Fibroblast of peridontal ligament (primary cell): ENCODE measurements at regions not wholly inside any gene's neighbourhood (a gene's known extent, or its start where the extent isn't known, plus 50 kb on each side); places are given as distances from the start of the nearest gene placed in this dataset.
"Not testable (repeated sequence)": the region's sequence is repeated elsewhere in the genome, so short reads cannot be mapped to it uniquely, and the experiment has no call there.

Experiments
- DNase-seq: peaks from one replicate; pipeline ENCODE4 v3.0.0-alpha.2; 2010; ENCODE audit errors: extremely low read depth

- DNase-seq: no peak
Observed at GRCh38 chr6:140281236-140281635, 906.8 kb upstream of the CITED2 start.

GRCh38 chr6:140276719-140277118, 902.3 kb upstream of the CITED2 start:
- DNase-seq: no peak

- no peak for DNase-seq
Observed at GRCh38 chr6:140276133-140276532, 901.7 kb upstream of the CITED2 start.

DNA sequence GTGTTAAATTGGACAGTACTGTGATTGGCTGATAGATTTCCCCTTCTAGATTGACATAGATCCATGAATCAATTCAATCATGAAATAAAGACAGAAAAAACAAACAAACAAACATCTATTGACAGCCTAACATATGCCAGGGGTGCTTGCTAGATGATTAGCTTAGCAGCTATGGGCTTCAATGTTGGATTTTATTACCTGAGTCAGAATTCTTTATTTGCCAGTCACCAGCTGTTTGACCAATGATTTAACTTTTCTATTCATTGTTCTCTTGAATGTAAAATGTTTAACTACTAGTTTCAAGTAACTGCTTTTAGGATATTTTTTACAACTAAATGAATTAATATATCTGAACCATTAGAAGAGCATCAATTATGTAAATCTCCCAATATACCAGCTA, 901.3 kb upstream of the CITED2 start:
- no peak for DNase-seq

GRCh38 chr6:140274548-140274947, 900.1 kb upstream of the CITED2 start:
- DNase-seq: no peak

DNA sequence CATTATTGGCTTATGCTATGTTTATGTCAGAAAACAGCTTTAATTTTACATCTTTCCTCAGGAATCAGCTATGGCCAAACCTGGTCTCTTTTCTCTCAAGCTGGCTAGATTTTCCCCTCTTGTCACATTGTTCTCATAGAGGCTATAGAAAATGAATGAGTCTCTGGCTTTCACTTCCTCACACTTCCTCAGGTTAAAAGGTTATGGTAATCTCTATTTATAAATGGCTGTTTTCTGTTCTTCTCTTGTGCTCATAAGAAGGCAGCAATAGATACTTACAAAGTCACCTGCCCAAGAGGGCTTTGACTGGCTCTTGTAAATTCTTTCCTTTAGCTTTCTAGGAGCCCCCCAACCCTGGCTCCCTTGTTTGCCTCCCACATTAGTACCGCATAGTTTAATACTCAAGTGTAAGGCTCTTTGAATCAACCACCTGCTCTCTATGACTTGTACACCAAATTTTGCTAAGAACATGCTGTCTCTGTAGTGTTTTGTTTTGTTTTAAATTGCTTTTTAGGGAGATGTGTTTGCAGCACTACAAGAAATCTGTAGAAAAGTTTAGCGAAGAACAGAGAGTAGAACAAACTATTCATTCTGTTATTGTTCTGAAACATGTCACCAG, 897.4 kb upstream of the CITED2 start:
- no peak for DNase-seq

DNA sequence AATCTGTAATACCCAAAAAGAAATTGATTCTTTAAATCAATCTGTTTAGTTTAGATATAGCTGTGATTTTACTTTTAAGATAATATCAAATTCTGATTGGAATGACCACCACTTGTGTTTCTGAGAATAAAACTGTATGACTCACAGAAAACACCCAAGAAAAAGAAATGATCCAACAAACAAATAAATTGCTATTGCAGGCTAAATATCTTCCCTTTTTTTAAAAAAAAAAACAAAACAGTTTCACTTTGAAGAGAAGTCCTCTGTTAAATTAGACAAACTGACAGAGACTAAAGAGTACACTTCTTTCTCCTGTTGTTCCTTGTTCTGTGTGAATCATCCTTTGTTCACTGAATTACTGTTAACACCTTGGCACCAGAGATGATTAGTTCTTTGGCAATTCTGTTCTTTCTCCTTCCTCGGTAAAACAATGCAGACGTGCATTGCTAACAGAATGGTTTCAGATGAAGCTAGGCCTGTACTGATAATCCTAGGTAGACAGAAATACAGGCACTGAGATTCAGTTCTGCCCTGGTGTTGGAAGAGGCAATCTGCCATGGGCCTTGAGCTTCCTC, 895.2 kb upstream of the CITED2 start:
- peak; percentile 15 for DNase-seq

- peak; percentile 54 for DNase-seq
Observed at GRCh38 chr6:140264431-140264830, 890.0 kb upstream of the CITED2 start.

DNA sequence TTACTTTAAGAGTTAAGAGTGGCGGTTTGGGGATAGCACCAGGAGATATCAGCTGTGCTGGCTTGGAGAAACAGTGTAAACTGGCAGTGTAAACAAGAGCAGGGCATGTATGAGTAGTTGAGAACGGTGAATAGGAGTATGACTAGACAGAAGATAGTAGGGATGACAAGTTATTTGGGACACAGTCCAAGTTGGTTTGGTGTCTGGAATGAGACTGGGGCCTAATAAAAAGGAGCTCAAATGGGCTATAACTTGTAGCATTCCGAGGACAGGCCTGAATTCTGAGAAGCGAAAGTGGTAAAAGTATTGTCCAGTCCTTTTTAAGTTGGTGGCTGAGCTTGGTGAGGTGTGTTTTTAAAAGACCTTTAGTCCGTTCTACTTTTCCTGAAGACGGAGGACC, 883.9 kb upstream of the CITED2 start:
- not testable (repeated sequence) for DNase-seq

- DNase-seq: peak; percentile 52
Observed at GRCh38 chr6:140256248-140256647, 881.8 kb upstream of the CITED2 start.

DNA sequence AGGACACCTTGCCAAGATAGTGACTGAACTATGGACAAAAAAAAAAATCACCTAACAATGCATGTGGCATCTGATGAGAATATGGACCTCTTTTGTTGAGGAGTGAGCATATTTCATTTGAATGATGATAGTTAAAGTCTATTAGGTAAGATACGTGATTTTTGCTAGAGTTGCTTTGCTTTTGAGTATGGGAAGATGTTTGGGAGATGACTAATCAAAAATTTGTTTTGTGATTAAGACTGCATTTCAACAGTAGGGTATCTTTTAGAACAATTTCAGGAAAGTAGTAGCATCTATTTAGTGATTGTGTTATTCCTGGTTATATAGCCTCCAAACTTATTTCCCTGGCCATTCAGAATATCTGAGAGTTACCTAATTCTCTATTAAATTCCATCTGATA, 878.6 kb upstream of the CITED2 start:
- peak; percentile 18 for DNase-seq

DNA sequence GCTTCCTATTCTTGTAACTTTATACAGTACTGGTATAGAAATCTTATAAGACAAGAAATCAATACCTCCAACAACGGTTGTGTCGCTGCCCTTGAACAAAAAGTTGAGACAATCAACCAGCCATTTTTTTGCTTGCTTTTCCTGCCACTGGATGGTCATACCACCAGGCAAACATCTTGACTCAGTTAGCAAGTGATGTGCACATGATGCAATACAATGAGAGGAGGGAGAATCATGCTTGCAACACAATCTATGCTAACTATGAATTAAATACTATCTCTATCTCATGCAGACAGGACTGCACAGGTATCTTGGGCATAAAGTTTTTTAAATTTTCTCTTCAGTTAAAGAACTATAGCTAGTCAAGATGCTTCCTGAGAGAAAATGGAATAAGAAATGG, 877.7 kb upstream of the CITED2 start:
- peak; percentile 63 for DNase-seq

DNA sequence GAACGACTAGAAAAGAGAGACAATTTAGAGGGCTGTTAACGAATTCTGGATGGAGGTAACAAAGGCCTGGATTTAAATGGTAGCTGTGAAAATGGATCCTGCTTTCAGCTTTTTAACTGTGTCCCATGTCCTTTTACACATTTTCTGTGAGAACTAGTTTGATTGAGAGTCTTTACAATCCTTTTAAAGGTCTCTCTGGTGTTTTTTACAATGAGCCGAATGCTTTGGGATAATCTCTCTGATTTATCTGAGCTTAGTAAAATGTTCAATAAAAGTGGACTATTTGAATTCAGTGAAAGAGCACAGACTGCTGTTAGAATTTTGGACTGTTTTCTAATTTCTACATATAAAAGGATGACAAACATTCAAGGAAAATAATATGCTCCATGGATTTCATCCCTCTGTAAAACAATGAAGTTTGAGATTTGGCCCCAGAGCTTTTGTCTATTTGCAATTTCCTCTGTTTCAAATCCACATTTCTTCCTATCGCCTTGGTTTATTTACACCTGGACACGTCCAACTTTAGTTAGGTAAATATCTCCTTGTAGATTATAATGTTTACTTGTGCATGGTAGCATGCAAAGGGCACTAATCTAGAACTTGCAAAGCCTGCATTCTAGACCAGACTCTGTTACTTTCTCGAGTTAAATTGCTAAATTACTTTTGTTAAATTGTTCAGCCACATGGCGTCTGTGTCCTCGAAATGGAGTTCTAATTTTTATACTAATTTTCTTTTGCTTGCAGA, 871.0 kb upstream of the CITED2 start:
- DNase-seq: no peak

GRCh38 chr6:140237251-140237650, 862.8 kb upstream of the CITED2 start:
- no peak for DNase-seq

- DNase-seq: no peak
Observed at GRCh38 chr6:140236732-140237131, 862.3 kb upstream of the CITED2 start.

DNA sequence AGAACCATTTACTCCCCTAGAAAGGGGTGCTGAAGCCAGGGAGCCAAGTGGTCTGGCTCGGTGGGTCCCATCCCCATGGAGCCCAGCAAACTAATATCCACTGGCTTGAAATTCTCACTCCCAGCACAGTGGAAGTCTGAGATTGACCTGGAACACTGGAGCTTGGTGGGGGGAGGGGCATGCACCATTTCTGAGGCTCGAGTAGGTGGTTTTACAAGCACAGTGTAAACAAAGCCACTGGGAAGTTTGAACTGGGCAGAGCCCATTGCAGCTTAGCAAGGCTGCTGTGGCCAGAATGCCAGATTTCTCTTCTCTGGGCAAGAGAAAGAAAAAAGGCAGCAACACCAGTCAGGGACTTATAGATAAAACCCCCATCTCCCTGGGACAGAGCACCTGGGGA, 855.8 kb upstream of the CITED2 start:
- no peak for DNase-seq

- no peak for DNase-seq
Observed at GRCh38 chr6:140228491-140228890, 854.0 kb upstream of the CITED2 start.

GRCh38 chr6:140226637-140227036, 852.2 kb upstream of the CITED2 start:
- DNase-seq: no peak

DNA sequence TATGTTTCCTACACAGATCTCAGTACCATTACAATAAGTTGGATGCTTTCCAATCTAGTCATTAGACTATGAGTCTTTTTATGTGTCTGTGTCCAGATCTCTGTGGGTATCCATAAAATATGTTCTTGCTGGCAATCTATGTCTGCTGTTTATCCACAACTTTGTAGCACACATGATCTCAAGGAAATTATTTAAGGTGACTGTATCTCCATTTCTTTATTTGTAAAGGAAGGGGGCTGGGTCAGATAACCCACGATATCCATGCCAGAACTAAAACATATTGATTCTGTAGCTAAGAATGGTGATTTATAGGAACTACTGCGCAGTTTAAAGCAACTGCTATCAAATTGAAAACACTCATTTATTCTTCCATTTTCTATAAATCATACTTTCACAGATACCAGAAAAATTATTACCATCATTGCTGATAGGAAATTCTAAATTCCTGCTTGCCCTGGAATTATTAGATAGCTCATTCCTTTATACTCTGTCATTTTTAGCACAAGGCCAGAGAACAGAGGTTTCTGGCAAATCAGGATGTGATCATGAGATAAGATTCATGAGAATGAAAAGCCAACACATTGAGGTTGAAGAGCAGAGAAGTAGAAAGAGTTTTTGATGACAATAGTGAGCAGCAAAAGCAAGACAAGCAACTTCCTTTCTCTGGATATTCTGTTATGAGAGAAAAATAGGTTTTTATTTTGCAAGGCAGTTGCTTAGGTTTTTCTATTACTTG, 851.4 kb upstream of the CITED2 start:
- DNase-seq: peak; percentile 47

DNA sequence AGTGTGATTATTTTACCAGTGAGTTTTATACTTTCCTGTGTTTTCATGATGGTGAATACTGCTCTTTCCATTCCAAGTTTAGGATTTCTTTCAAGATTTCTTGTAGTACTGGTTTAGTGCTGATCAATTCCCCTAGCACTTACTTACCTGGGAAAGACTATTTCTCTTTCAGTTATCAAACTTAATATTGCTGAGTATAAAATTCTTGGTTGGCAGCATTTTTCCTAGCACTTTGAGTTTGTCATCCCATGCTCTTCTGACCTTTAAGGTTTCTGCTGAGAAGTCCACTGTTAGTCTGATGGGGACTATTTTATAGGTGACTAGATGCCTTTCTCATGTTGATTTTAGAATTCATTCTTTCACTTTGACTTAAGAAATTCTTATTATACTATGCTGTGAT, 842.8 kb upstream of the CITED2 start:
- no peak for DNase-seq

- no peak for DNase-seq
Observed at GRCh38 chr6:140209775-140210174, 835.3 kb upstream of the CITED2 start.

DNA sequence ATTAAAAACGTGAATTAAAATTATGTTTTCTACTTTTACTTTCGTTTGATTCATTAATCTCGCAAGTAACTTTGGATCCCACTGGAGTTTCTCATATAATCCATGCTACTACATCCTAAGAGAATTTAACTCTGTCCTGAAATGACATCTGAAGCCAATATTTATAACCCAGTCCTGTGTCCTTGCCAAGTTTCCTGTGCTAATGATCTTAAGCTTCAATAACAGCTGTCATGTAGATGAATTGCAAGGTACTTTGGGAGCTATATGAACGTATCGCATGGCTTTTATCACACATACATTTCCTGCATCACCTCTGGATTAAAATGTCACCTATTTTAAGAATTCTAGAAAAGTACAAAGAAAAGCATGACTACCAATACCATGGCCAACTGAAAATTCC, 833.8 kb upstream of the CITED2 start:
- peak; percentile 20 for DNase-seq
